GM19025 (cell line): ENCODE measurements at regions not wholly inside any gene's neighbourhood (a gene's known extent, or its start where the extent isn't known, plus 50 kb on each side); places are given as distances from the start of the nearest gene placed in this dataset.
A peak's percentile ranks its signal among the peaks of the same experiment; 100 is the strongest.

Experiments used
- ATAC-seq: cut with Tn5 transposase; IDR thresholded peaks from one replicate; pipeline ENCODE4 v1.9.1; 2021; ENCODE audit warnings: mild to moderate bottlenecking, low read depth, moderate library complexity; ENCODE audit not compliant: unreplicated experiment

DNA sequence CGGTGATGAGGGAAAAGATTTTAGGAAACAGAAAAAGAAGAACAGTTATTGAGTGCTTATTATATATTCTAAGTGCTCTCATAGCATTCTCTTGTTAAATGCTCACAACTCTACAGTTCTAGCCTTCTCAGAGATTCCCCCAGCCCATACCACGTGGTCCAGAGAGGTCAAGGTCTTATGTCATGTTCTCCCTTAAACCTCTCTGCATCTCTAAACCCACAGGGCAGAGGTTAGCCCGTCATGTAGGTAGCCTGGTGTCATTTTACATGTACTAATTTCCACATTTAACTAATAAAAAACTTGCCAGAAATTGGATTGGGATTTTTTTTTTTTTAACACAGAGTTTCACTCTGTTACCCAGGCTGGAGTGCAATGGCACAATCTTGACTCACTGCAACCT lies 178.0 kb downstream of the CEMIP2 start:
- ATAC-seq = no peak

DNA sequence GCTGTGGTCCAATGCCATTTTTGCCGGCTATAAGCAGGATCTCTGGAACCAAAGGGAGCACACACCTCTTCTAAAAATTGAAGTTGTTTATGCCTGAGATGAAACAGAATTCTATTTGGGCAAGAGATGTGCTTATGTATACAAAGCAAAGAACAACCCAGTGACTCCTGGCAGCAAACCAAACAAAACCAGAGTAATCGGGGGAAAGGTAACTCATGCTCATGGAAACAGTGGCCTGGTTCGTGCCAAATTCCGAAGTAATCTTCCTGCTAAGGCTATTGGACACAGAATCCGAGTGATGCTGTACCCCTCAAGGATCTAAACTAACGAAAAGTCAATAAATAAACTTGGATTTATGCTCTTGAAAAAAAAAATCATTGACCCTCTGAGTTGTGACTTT lies 178.7 kb downstream of the CEMIP2 start:
- no peak for ATAC-seq

DNA sequence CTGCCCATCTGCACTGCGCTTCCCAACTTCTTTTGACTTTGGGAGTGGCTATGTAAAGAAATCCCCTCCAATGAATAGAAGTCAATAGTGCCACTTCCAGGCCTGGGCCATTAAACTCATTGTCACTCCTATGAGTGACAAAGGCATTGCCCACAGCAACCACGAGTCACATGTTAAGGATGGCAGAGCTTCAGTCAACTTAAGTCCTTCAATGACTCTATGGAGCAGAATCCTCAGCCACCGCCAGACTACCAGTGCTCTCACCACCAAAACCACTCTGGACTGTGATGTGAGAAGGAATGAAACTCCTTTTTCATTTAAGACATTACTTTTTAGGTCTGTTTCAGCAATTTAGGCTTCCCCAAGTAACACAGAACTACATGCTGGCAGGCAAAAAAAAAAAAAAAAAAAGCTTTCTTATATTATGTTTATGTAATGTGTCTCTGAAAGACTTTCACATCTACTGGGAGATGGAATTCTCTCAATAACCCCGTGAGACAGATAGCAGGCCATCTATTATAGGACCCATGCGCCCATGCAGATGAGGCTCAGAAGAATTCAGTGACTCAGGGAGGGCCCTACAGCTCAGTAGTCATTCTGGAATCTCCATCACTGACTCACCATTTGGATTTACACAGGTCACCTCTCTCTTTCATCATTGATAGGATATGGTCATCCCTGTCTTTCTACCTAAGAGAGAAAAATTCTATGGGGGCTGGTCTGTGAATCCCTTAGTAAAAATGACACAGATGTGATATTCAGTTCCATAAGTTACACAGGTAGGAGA lies 180.5 kb downstream of the CEMIP2 start:
- ATAC-seq = no peak

DNA sequence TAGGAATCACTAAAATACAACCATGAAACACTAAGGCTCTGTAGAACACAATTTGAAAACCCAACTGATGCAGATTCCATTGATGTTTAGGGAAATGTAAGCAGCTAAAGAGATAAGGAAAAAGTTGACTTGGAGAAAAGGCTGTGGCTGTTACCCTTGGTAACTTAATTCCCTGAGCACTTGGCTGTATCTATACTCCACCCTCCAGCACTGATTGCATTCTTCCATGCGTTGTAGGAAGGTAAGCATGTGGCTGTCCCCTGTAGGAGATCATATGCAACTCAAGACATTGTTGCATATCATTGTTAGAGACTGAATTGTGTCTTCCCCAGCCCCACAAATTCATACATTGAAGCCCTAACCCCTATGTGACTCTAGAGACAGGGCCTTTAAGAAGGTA lies 184.5 kb downstream of the CEMIP2 start:
- ATAC-seq = no peak

DNA sequence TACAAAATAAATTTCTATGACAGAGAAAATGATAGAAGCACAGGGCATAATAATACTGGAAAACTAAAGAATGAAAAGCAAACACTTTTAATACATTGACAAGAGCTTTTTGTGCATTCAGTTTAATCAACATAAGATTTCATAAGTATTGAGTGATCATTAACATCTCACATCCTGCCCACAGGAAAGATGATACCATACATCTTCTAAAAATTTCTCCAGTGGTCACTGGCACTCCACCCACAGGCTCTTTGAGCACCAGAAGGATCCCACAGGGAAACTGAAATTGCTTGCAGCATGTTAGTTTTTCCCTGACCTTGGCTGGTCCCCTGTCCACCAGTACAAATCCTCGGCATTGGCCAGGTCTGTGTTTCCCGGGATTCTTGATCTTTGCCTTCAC lies 186.0 kb downstream of the CEMIP2 start:
- ATAC-seq = no peak

DNA sequence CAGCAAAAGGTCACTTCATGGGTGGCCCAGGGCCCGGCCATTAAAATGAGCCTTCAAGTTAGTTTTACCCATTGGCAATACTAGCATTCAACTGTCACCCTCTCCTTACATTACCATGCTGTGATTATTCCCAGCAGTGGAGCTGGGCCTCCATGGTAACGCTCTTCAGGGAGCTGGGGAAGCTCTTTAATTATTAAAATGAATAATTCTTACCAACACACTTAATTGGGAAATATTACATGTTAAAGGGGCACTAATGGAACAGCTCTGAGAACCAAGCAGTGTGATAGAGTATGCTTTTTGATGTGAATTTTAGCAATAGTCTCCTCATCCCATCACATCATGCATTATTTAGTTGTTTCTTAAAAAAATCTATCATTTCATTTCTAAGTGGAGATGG lies 187.2 kb downstream of the CEMIP2 start:
- ATAC-seq = no peak

DNA sequence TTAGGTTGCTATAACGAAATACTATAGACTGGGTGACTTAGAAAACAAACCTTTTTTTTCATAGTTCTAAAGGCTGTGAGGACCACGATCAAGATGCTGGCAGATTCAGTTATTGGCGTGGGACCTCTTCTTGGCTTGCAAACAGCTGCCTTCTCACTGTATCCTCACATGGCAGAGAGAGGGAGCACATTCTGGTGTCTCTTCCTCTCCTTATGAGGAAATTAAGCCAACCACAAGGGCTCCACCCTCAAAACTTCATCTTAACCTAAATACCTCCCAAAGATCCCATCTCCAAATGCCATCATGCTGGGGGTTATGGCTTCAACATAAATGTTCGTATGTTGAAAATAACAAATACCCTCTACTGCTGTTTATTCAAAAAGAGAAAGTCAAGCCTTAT lies 197.1 kb downstream of the CEMIP2 start:
- ATAC-seq = no peak

DNA sequence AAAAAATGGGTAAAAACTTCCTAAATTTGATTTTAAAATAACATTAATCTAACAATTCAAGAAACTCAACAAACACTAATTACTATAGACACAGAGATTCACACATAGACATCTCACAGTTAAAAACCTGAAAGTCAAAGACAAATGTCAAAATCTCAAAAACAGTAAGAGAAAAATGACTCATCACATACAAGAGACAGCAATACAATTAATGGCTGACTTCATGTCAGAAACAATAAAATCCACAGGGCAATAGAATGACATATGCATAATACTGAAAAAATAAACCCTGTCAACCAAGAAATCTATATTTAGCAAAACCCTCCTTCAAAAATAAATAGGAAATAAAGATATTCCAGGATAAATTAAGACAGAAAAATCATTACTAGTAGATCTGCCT lies 200.4 kb downstream of the CEMIP2 start:
- ATAC-seq = no peak

DNA sequence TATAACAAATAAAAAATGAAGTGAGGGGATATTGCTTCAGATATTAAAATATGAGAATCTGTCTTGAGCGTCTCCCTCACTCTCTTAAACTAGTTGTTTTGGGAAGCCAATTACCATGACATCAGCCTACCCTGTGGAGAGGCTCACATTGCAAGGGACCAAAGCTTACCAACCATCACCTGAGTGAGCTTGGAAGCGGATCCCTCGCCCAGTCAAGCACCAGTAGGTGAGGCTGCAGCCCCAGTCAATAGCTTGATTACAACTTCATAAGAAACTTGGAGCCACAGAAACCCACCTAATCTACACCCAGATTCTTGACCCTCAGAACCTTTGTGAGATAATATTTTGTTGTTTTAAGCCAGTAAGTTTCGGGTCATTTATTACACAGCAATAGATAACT lies 206.2 kb downstream of the CEMIP2 start:
- ATAC-seq = no peak

DNA sequence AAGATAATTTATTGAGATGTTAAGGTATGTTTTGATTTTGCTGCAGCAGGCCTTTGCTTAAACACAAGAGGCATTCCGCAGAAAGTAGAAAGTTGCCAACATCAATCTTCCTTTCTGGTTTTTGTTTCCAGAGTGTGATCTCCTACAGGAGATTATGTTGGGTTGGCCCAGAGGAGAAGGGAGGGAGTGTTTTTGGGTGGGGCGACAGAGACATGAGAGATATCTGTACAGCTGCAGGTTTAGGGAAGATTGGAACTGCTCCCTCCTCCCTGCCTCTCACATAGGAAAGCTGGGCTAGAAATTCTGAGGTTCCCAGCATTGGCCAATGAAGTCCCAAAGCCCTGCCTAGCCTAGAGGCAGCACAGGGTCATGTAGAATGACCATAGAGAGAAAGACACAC lies 211.0 kb downstream of the CEMIP2 start:
- no peak for ATAC-seq

DNA sequence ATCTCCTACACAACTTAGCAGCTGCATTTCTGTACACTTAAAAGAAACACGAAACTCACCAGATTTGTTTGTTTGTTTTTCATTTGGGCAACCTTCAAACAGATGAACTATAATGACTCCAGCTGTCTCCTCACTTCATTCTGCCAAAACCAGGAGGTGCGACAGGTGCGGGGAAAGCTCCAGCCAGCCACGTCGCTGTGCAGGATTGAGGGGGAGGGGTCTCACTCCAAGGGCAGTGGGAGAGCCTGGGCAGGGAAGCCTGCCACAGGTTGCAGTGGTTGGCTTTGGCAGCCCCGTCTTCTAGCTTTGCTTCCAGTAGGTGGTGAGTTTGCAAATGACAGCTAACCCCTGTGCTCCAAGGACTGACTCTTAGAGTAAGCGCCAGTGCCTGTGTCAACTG lies 215.8 kb downstream of the CEMIP2 start:
- ATAC-seq = no peak

DNA sequence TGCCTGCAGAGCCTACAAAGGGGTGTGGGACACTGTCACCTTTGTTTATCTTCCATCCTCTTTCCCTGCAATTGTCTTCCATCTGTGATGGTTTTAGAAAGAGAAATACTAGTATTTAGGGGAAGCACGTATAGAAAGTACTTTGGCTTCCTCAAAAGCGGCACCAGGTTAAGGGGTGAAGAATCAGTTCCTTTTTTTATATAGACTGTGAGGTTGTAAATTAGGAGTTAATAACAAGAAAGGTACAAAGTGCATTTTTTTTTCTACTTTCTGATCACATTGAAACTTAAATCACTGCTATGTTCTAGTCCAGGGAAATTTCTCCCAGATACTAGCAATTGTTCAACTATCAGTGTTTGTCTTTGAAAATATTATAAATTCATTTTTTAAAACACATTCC lies 219.3 kb downstream of the CEMIP2 start:
- ATAC-seq = peak; percentile 79

DNA sequence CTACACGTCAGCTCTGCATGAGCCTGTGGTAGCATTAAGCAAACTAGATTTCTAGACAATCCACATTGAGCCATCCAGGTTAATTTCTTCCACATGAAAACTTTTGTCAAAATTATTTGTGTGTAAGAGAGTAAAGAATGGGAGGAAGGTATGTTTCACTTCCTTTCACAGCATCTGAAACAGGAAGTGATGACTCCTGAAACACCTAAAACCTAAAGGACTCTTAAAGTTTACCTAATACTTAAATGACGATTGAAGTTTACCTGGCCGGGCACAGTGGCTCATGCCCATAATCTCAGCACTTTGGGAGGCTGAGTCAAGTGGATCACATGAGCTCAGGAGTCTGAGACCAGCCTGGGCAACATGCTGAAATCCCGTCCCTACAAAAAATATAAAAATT lies 223.8 kb downstream of the CEMIP2 start:
- ATAC-seq = no peak

DNA sequence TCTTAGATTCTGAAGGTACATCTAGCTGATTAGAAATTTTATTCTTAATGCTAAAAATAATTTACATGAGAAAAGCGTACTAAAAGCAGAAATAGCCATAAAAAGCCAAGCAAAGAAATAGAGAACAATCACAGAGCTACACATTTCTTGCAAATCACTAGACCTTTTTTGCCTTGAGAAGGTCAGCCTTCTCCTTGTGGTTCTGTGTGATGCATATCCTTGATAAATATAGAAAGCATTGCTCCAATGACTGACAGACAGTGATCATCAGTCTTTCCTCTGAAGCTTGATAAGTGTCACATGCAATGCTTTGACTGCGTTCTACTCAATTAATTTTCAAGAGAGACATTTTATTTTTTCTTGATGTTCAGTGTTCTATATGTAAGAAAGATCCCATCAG lies 226.9 kb downstream of the CEMIP2 start:
- no peak for ATAC-seq

DNA sequence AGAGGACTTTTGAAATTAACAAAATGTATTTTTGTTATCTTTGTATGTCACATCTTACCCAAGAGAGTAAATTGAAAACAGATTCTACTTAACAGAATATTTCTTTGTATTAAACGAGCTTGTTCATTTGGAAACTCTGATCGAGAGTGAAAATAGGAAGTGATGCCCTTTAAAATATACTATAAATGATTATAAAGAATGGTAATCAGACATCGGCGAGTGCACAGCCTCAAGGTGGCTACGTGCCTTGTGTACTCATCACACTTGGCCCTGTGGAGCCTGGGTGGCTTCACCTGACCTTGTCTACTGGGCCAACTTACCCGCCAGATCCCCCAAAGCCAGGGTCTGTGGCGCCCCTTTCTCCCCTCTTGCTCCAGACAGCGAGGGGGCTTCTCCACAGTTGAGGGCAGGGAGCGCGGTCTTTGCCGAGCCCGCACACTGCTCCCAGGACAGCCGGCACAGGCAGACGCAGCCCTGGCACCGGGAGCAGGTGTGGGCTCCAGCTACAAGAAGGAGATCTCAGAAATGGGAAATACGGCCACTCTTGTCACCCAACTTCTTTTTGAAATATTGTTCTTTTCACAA lies 243.2 kb downstream of the CEMIP2 start:
- no peak for ATAC-seq

DNA sequence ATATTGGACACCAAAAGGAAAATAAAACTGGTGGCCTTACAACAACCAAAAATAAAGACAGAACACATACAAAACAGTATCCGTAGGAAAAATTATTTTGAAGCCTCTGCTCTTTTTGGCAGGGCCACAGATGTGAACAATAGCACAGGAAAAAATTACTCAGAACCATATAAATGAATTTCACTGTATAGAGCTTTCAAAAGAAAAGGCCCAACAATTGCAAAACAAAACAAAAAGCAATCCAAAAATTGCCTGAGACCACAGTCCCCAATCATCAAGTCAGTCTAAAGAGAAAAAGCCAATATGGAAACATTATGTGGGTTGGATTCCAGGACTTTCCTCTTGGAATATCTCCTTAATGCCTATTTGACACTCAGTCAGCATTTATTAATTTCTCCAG lies 243.8 kb downstream of the CEMIP2 start:
- no peak for ATAC-seq

DNA sequence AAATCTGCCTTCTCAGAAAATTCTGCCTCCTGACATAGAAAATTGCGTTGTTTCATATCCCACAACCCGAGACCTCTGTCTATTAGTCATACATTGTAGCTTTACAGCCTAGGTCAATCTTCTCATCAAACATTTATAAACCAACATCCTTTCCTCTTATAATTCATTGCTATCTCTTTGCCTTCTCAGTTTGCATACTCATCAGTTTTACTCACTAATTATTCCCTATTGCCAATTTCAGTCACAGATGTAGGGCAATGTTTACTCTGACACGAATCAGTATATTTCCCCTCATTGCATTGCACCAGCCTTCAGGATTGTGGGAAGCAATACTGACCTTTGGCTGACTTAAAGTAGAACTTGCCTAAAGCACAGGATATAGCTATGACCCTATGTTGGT lies 247.2 kb downstream of the CEMIP2 start:
- ATAC-seq = no peak

DNA sequence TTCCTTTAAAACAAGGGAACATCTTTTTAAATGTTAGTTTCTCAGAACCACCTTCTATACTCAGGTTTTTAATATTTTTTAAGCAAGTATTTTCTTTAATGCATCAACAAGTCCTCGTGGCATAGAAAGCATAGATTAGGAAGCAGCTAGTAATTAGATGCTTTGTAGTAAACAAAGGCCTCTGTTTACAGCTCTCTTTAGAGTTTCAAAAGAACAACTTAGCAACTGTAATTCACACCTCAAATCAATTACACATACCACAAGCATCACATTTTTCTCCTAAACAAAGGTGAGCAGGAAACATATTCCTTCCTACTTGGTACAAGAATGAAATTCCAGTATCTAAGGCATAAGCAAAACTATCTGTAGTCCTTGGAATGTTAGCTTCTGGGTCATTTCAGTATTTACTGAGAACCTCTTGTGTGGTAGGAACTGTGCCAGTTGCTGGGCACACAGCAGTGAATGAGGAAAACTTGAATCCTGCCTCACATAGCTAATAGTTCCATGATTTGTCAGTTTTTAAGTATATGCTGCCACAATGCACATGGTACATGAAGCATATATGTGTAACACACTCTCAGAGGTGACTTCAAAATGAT lies 249.1 kb downstream of the CEMIP2 start:
- no peak for ATAC-seq

DNA sequence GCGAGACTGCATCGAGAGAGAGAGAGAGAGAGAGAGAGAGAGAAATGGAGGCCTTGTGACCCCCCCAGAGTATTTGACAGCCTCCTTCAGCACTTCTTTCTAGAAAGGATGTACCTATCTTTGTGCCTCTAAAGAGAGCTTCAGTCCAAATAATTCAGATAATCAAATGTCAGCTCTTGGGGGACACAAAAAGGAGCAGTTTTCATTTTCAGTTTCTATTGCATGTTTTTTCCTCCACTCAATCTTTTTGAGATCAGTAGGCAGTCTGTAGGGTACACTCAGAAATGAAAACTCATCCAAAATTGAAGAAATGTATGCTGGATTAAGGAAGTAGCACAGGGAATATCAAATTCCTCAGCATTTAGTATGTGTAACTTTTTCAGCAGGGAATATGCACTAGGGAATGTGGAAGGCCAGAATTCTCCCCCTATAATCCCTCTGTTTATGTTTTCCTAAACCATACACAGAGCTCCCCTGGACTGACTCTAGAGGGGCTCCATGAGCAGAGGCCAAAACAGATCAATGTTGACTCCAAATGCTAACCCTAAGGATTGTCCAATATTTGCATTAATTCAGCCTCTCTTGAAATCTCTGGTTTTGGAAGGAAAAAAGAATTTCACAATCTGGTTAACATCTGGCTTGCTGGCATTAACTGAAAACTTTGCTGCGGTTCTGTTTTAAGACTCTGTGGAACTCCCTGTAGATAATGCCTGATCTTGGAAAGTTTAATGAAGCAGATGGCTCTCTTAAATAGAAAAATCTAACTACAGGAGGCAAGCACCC lies 250.1 kb downstream of the CEMIP2 start:
- ATAC-seq = no peak

DNA sequence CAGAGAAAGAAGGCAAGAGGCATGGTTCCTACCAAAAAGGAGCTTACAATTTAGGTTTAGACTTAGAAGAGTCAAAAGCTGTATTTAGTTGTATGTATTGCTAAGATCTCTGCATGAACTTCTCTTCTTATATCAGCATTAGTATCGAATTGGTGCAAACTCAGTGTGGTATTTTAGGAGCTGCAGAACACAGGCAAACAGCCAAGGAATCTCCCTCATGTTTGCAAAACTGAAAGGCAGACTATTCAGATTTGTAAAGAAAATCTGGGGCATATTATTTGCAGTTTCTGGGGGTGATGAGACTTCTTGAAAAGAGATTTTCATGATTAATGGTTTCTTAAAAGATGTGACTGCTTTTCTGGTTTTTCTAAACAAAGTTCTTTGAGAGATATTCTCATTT lies 252.7 kb downstream of the CEMIP2 start:
- no peak for ATAC-seq

DNA sequence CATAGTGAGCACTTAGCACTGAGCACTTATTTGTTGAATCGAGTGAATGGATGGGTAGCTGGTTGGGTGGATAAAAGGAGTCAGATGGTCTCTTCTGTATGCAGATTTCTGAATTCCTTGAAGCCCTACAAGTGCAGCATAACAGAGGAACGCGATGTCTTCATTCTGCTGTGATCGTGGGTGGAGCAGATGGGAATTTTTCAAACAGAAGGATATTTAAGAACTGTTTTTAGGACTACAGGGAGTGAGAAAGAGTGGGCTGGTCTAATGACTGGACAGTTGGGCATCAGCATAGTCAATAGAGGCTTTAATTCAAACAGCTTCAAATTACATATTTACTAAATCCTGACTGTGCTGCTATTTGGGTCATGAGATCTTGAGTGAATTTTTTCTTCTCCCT lies 253.2 kb downstream of the CEMIP2 start:
- ATAC-seq = no peak
